ENCODE measurements at regions not wholly inside any gene's neighbourhood (a gene's known extent, or its start where the extent isn't known, plus 50 kb on each side); places are given as distances from the start of the nearest gene placed in this dataset.

DNA sequence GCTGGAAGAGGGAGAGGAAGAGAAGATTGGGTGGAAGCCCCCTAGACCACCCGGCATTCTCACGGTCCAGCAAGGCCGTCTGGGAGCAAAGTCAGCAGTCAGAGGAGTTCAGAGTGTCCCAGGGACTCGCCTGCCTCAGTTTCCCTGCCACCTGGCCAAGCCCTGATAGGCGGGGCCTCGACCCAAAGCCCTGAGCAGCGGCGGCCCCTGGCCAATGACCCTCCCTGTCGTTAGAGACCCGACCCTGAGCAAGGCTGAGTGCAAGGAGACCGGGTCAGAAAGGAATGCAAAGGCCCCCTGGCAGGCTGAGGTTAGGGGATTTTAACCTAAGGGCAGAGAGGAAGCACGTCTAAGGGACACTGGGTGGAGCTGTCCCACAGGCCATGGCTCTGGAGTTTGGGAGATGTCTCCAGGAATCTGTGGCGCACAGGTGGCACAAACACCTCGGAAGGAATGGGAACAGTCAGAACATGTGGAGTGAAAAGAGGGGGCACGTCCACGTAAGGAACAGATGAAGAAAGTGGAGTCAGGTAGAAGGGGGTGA, 196.8 kb upstream of the PDE1C start:
- TF ChIP-seq POLR2AphosphoS5 (IDR thresholded peaks at IDR 0.05) = no peak
- TF ChIP-seq, protein P1, sequence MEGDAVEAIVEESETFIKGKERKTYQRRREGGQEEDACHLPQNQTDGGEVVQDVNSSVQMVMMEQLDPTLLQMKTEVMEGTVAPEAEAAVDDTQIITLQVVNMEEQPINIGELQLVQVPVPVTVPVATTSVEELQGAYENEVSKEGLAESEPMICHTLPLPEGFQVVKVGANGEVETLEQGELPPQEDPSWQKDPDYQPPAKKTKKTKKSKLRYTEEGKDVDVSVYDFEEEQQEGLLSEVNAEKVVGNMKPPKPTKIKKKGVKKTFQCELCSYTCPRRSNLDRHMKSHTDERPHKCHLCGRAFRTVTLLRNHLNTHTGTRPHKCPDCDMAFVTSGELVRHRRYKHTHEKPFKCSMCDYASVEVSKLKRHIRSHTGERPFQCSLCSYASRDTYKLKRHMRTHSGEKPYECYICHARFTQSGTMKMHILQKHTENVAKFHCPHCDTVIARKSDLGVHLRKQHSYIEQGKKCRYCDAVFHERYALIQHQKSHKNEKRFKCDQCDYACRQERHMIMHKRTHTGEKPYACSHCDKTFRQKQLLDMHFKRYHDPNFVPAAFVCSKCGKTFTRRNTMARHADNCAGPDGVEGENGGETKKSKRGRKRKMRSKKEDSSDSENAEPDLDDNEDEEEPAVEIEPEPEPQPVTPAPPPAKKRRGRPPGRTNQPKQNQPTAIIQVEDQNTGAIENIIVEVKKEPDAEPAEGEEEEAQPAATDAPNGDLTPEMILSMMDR (IDR thresholded peaks at IDR 0.05 in 8 of 11, conservative IDR thresholded peaks at IDR 0.05 in 3 of 11) = no peak

Measured in spleen (tissue), 7 donors.